ENCODE measurements at regions not wholly inside any gene's neighbourhood (a gene's known extent, or its start where the extent isn't known, plus 50 kb on each side); places are given as distances from the start of the nearest gene placed in this dataset.

- Histone ChIP-seq H3K9me3 (ENCODE audit: insufficient read depth, low read depth) (no peaks in the 10 kb centered on the region), H3K27ac (no peak overlapping the region), H4K20me1 (ENCODE audit: insufficient read depth) (no peaks in the 10 kb centered on the region), H3K27me3 (ENCODE audit: insufficient read depth, low read depth) (no peaks in the 10 kb centered on the region), H3K4me3 (no peak overlapping the region), H3K79me2 (ENCODE audit: low read depth) (no peaks in the 10 kb centered on the region), H2AFZ (no peak overlapping the region), H3K4me1 (replicated peaks; ENCODE audit: insufficient read depth) (no peaks in the 10 kb centered on the region), H3K4me2 (no peak overlapping the region), H3K36me3 (ENCODE audit: low read depth) (no peaks in the 10 kb centered on the region), H3F3A (ENCODE audit: insufficient read depth, low read depth) (no peaks in the 10 kb centered on the region), H3K9me2 (ENCODE audit: insufficient read depth) (no peaks in the 10 kb centered on the region)
- no peak for TF ChIP-seq EZH2 (IDR thresholded peaks at IDR 0.05; ENCODE audit: low read depth)
- no peak for TF ChIP-seq CTCF (conservative IDR thresholded peaks at IDR 0.05)
- intact Hi-C loops (cut with micrococcal nuclease; ENCODE audit: unreplicated experiment): no loop called here
- DNase-seq: no peak
- ChIA-PET CTCF (no interaction called here), POLR2A (ENCODE audit: unreplicated experiment) (no interaction called here)
- no TSS peak for BruUV-seq (replicated peaks)
Measured at GRCh38 chr12:73330584-73331351, 1058.6 kb downstream of the TRHDE start.

GRCh38 chr12:73341559-73342247, 1069.5 kb downstream of the TRHDE start:
- no peak overlapping the region for H3K4me3 ChIP-seq
- no peak overlapping the region for H2AFZ ChIP-seq
- intact Hi-C loops (cut with micrococcal nuclease; ENCODE audit: unreplicated experiment): no loop called here
- H3K9me2 ChIP-seq (ENCODE audit: insufficient read depth): no peaks in the 10 kb centered on the region
- H3K27me3 ChIP-seq (ENCODE audit: insufficient read depth, low read depth): no peaks in the 10 kb centered on the region
- H3K79me2 ChIP-seq (ENCODE audit: low read depth): no peaks in the 10 kb centered on the region
- no peak overlapping the region for H3K4me2 ChIP-seq
- DNase-seq: no peak
- H4K20me1 ChIP-seq (ENCODE audit: insufficient read depth): no peaks in the 10 kb centered on the region
- no peaks in the 10 kb centered on the region for H3K9me3 ChIP-seq (ENCODE audit: insufficient read depth, low read depth)
- no peaks in the 10 kb centered on the region for H3K36me3 ChIP-seq (ENCODE audit: low read depth)
- ChIA-PET CTCF (no interaction called here), POLR2A (ENCODE audit: unreplicated experiment) (no interaction called here)
- H3F3A ChIP-seq (ENCODE audit: insufficient read depth, low read depth): no peaks in the 10 kb centered on the region
- TF ChIP-seq CTCF (conservative IDR thresholded peaks at IDR 0.05) (no peak), EZH2 (IDR thresholded peaks at IDR 0.05; ENCODE audit: low read depth) (no peak)
- no peaks in the 10 kb centered on the region for H3K4me1 ChIP-seq (replicated peaks; ENCODE audit: insufficient read depth)
- no peak overlapping the region for H3K27ac ChIP-seq
- no TSS peak for BruUV-seq (replicated peaks)

GRCh38 chr12:73342733-73343132, 1070.6 kb downstream of the TRHDE start:
- H3K79me2 ChIP-seq (ENCODE audit: low read depth): no peaks in the 10 kb centered on the region
- no peaks in the 10 kb centered on the region for H3K9me3 ChIP-seq (ENCODE audit: insufficient read depth, low read depth)
- no peaks in the 10 kb centered on the region for H4K20me1 ChIP-seq (ENCODE audit: insufficient read depth)
- intact Hi-C loops (cut with micrococcal nuclease; ENCODE audit: unreplicated experiment): no loop called here
- H3K27me3 ChIP-seq (ENCODE audit: insufficient read depth, low read depth): no peaks in the 10 kb centered on the region
- no peak overlapping the region for H3K4me3 ChIP-seq
- ChIA-PET CTCF (no interaction called here), POLR2A (ENCODE audit: unreplicated experiment) (no interaction called here)
- H3K27ac ChIP-seq: no peak overlapping the region
- no peak for DNase-seq
- no TSS peak for BruUV-seq (replicated peaks)
- H3K36me3 ChIP-seq (ENCODE audit: low read depth): no peaks in the 10 kb centered on the region
- H3K4me2 ChIP-seq: no peak overlapping the region
- no peaks in the 10 kb centered on the region for H3K4me1 ChIP-seq (replicated peaks; ENCODE audit: insufficient read depth)
- H3F3A ChIP-seq (ENCODE audit: insufficient read depth, low read depth): no peaks in the 10 kb centered on the region
- no peak overlapping the region for H2AFZ ChIP-seq
- no peaks in the 10 kb centered on the region for H3K9me2 ChIP-seq (ENCODE audit: insufficient read depth)
- TF ChIP-seq EZH2 (IDR thresholded peaks at IDR 0.05; ENCODE audit: low read depth) (no peak), CTCF (conservative IDR thresholded peaks at IDR 0.05) (no peak)
